ENCODE measurements at regions not wholly inside any gene's neighbourhood (a gene's known extent, or its start where the extent isn't known, plus 50 kb on each side); places are given as distances from the start of the nearest gene placed in this dataset.

DNA sequence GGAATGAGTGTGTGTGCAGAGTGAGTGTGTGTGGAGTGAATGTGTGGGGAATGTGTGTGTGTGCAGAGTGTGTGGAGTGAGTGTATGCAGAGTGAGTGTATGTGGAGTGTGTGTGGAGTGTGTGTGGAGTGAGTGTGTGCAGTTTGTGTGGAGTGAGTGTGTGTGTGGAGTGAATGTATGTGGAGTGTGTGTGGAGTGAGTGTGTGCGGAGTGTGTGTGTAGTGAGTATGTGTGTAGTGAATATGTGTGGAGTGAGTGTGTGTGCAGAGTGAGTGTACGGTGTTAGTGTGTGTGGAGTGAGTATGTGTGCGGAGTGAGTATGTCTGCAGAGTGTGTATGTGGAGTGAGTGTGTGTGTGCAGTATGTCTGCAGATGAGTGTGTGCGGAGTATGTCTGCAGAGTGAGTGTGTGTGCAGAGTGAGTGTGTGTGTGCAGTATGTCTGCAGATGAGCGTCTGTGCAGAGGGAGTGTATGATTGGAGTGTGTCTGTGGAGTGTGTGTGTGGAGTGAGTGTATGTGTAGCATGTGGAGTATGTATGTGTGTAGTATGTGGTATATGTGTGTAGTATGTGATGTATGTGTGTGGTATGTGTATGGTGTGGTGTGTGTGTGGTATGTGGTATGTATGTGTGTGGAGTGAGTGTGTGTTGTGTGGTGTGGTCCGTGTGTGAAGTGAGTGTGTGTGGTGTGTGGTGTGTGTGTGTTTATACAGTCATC is 59.7 kb upstream of the CLDN14 start:
- TF ChIP-seq POLR2A (IDR thresholded peaks at IDR 0.05): no peak
- TF ChIP-seq, protein P1, sequence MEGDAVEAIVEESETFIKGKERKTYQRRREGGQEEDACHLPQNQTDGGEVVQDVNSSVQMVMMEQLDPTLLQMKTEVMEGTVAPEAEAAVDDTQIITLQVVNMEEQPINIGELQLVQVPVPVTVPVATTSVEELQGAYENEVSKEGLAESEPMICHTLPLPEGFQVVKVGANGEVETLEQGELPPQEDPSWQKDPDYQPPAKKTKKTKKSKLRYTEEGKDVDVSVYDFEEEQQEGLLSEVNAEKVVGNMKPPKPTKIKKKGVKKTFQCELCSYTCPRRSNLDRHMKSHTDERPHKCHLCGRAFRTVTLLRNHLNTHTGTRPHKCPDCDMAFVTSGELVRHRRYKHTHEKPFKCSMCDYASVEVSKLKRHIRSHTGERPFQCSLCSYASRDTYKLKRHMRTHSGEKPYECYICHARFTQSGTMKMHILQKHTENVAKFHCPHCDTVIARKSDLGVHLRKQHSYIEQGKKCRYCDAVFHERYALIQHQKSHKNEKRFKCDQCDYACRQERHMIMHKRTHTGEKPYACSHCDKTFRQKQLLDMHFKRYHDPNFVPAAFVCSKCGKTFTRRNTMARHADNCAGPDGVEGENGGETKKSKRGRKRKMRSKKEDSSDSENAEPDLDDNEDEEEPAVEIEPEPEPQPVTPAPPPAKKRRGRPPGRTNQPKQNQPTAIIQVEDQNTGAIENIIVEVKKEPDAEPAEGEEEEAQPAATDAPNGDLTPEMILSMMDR (IDR thresholded peaks at IDR 0.05): no peak

Measured in thyroid gland (tissue), 4 donors.